ENCODE measurements at regions not wholly inside any gene's neighbourhood (a gene's known extent, or its start where the extent isn't known, plus 50 kb on each side); places are given as distances from the start of the nearest gene placed in this dataset.

- H3K27ac Mint-ChIP-seq (ENCODE audit: unreplicated experiment): no peak overlapping the region
Observed at GRCh38 chr12:24393071-24393470, 443.6 kb upstream of the SOX5 start.

DNA sequence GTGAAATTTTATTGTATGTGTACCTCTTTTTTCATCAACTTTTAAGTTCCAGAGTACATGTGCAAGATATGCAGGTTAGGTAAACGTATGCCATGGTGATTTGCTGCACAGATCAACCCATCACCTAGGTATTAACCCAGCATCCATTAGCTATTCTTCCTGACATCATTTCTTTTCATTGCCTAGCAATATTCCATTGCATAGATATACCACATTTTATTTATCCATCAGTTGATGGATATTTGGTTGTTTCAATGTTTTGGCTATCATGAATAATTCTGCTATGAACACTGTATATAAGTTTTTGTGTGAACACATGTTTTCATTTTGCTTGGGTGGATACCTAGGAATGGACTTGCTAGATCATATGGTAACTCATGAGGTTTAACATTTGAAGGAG, 439.9 kb upstream of the SOX5 start:
- no peaks in the 10 kb centered on the region for H3K36me3 Mint-ChIP-seq (ENCODE audit: low read depth, unreplicated experiment)
- TF ChIP-seq EZH2 (IDR thresholded peaks at IDR 0.05; ENCODE audit: insufficient read depth, low read length) (no peak), CTCF (IDR thresholded peaks at IDR 0.05; ENCODE audit: insufficient read depth, low read depth, low read length) (no peak)
- FAIRE-seq (no peak), DNase-seq (ENCODE audit: low read depth) (no peak)
- Histone ChIP-seq H3K27me3 (ENCODE audit: insufficient read depth, low read length) (no peaks in the 10 kb centered on the region), H3K4me2 (ENCODE audit: low read length) (no peak overlapping the region), H3K36me3 (ENCODE audit: insufficient read depth, low read length) (no peaks in the 10 kb centered on the region), H2AFZ (ENCODE audit: low read depth, low read length) (no peak overlapping the region), H3K9ac (ENCODE audit: low read length) (no peak overlapping the region), H3K9me3 (ENCODE audit: insufficient read depth, low read depth, low read length) (no peaks in the 10 kb centered on the region), H3K79me2 (ENCODE audit: insufficient read depth, low read length) (no peaks in the 10 kb centered on the region), H3K4me1 (ENCODE audit: insufficient read depth, low read length) (no peaks in the 10 kb centered on the region), H3K27ac (ENCODE audit: low read depth, low read length) (no peak overlapping the region), H4K20me1 (ENCODE audit: insufficient read depth, low read length) (no peaks in the 10 kb centered on the region), H3K4me3 (ENCODE audit: insufficient read depth, low read depth, low read length) (no peak overlapping the region)
- H3K27ac Mint-ChIP-seq (ENCODE audit: unreplicated experiment): no peak overlapping the region
- H3K9me3 Mint-ChIP-seq (ENCODE audit: unreplicated experiment): peaks cover 6% of the 10 kb centered on the region
- H3K27me3 Mint-ChIP-seq (ENCODE audit: low read depth, unreplicated experiment): no peaks in the 10 kb centered on the region
- no peak overlapping the region for H3K4me3 Mint-ChIP-seq (ENCODE audit: unreplicated experiment)
- no peaks in the 10 kb centered on the region for H3K4me1 Mint-ChIP-seq (ENCODE audit: low read depth, unreplicated experiment)

More at GRCh38 chr12:24393071-24393470, 443.6 kb upstream of the SOX5 start:
- no peak overlapping the region for H3K27ac ChIP-seq (ENCODE audit: low read depth, low read length)
- H3K36me3 Mint-ChIP-seq (ENCODE audit: low read depth, unreplicated experiment): no peaks in the 10 kb centered on the region
- H3K4me1 ChIP-seq (ENCODE audit: insufficient read depth, low read length): no peaks in the 10 kb centered on the region
- no peaks in the 10 kb centered on the region for H3K27me3 ChIP-seq (ENCODE audit: insufficient read depth, low read length)
- H3K9me3 Mint-ChIP-seq (ENCODE audit: unreplicated experiment): peaks cover 6% of the 10 kb centered on the region
- H3K9ac ChIP-seq (ENCODE audit: low read length): no peak overlapping the region
- no peak overlapping the region for H2AFZ ChIP-seq (ENCODE audit: low read depth, low read length)
- FAIRE-seq: no peak
- H3K4me1 Mint-ChIP-seq (ENCODE audit: low read depth, unreplicated experiment): no peaks in the 10 kb centered on the region
- no peak for DNase-seq (ENCODE audit: low read depth)
- H3K4me3 ChIP-seq (ENCODE audit: insufficient read depth, low read depth, low read length): no peak overlapping the region
- no peaks in the 10 kb centered on the region for H3K27me3 Mint-ChIP-seq (ENCODE audit: low read depth, unreplicated experiment)
- TF ChIP-seq CTCF (IDR thresholded peaks at IDR 0.05; ENCODE audit: insufficient read depth, low read depth, low read length) (no peak), EZH2 (IDR thresholded peaks at IDR 0.05; ENCODE audit: insufficient read depth, low read length) (no peak)
- H3K4me3 Mint-ChIP-seq (ENCODE audit: unreplicated experiment): no peak overlapping the region
- no peaks in the 10 kb centered on the region for H3K36me3 ChIP-seq (ENCODE audit: insufficient read depth, low read length)
- no peaks in the 10 kb centered on the region for H3K9me3 ChIP-seq (ENCODE audit: insufficient read depth, low read depth, low read length)
- no peaks in the 10 kb centered on the region for H3K79me2 ChIP-seq (ENCODE audit: insufficient read depth, low read length)
- no peaks in the 10 kb centered on the region for H4K20me1 ChIP-seq (ENCODE audit: insufficient read depth, low read length)
- no peak overlapping the region for H3K4me2 ChIP-seq (ENCODE audit: low read length)

DNA sequence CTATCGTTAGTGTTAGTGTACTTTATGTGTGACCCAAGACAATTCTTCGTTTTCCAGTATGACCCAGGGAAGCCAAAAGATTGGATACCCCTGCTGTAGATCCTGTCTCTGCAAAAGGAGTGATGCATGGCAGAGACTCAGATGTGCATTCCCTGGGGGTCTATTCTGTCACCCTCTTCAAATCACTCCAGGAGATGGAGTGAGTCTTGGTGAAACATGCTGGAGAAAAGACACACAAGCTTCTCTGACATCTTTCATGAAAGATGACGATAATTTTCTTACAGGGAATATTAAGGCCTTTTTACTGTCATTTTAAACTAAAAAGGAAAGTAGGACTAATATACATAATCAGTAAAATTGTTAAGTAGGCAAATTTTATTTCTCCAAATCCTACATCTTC, 437.9 kb upstream of the SOX5 start:
- no peak overlapping the region for H3K4me3 Mint-ChIP-seq (ENCODE audit: unreplicated experiment)
- no peak for DNase-seq (ENCODE audit: low read depth)
- no peak overlapping the region for H3K27ac Mint-ChIP-seq (ENCODE audit: unreplicated experiment)
- H3K4me1 Mint-ChIP-seq (ENCODE audit: low read depth, unreplicated experiment): no peaks in the 10 kb centered on the region
- H3K36me3 Mint-ChIP-seq (ENCODE audit: low read depth, unreplicated experiment): no peaks in the 10 kb centered on the region
- Histone ChIP-seq H3K79me2 (ENCODE audit: insufficient read depth, low read length) (no peaks in the 10 kb centered on the region), H3K4me1 (ENCODE audit: insufficient read depth, low read length) (no peaks in the 10 kb centered on the region), H3K36me3 (ENCODE audit: insufficient read depth, low read length) (no peaks in the 10 kb centered on the region), H4K20me1 (ENCODE audit: insufficient read depth, low read length) (no peaks in the 10 kb centered on the region), H2AFZ (ENCODE audit: low read depth, low read length) (no peak overlapping the region), H3K9me3 (ENCODE audit: insufficient read depth, low read depth, low read length) (no peaks in the 10 kb centered on the region), H3K9ac (ENCODE audit: low read length) (no peak overlapping the region), H3K4me3 (ENCODE audit: insufficient read depth, low read depth, low read length) (no peak overlapping the region), H3K27me3 (ENCODE audit: insufficient read depth, low read length) (no peaks in the 10 kb centered on the region), H3K4me2 (ENCODE audit: low read length) (no peak overlapping the region), H3K27ac (ENCODE audit: low read depth, low read length) (no peak overlapping the region)
- FAIRE-seq: no peak
- peaks cover 6% of the 10 kb centered on the region for H3K9me3 Mint-ChIP-seq (ENCODE audit: unreplicated experiment)
- no peaks in the 10 kb centered on the region for H3K27me3 Mint-ChIP-seq (ENCODE audit: low read depth, unreplicated experiment)
- no peak for TF ChIP-seq CTCF (IDR thresholded peaks at IDR 0.05; ENCODE audit: insufficient read depth, low read depth, low read length)
- TF ChIP-seq EZH2 (IDR thresholded peaks at IDR 0.05; ENCODE audit: insufficient read depth, low read length): no peak
